Stimulated activated naive CD4-positive, alpha-beta T cell (primary cell): ENCODE measurements at regions not wholly inside any gene's neighbourhood (a gene's known extent, or its start where the extent isn't known, plus 50 kb on each side); places are given as distances from the start of the nearest gene placed in this dataset.
"Not testable (repeated sequence)": the region's sequence is repeated elsewhere in the genome, so short reads cannot be mapped to it uniquely, and the experiment has no call there.

ENCODE experiments used
- DNase-seq, 6 experiments: peaks; one replicate each; lab custom pipeline; 2025; lab: John Stamatoyannopoulos, UW

GRCh38 chr2:11877764-11878163 is 131.3 kb downstream of the LPIN1 start:
- no peak for DNase-seq

- not testable (repeated sequence) for DNase-seq
These were observed 138.8 kb downstream of the LPIN1 start for GRCh38 chr2:11885253-11885652.

- peak in 1 of 6 experiments; percentile 16 for DNase-seq
These were observed 140.5 kb downstream of the LPIN1 start for GRCh38 chr2:11886899-11887298.

GRCh38 chr2:11889101-11889850 is 142.8 kb downstream of the LPIN1 start:
- DNase-seq = no peak

- DNase-seq = no peak
These were observed 143.4 kb downstream of the LPIN1 start for GRCh38 chr2:11889854-11890253.

- DNase-seq = no peak
These were observed 144.6 kb downstream of the LPIN1 start for GRCh38 chr2:11891028-11891427.

- no peak for DNase-seq
These were observed 145.4 kb downstream of the LPIN1 start for GRCh38 chr2:11891671-11892440.

GRCh38 chr2:11896386-11896785 is 150.0 kb downstream of the LPIN1 start:
- DNase-seq = no peak

- no peak for DNase-seq
These were observed 152.1 kb downstream of the LPIN1 start for GRCh38 chr2:11898576-11898975.

- no peak for DNase-seq
These were observed 152.9 kb downstream of the LPIN1 start for GRCh38 chr2:11899264-11899818.

- not testable (repeated sequence) for DNase-seq
These were observed 154.5 kb downstream of the LPIN1 start for GRCh38 chr2:11900891-11901290.

- DNase-seq = no peak
These were observed 155.1 kb downstream of the LPIN1 start for GRCh38 chr2:11901351-11902069.

- no peak for DNase-seq
These were observed 156.7 kb downstream of the LPIN1 start for GRCh38 chr2:11903085-11903606.

GRCh38 chr2:11904029-11904428 is 157.6 kb downstream of the LPIN1 start:
- no peak for DNase-seq

GRCh38 chr2:11904941-11905340 is 158.5 kb downstream of the LPIN1 start:
- DNase-seq = no peak

GRCh38 chr2:11907190-11907589 is 160.8 kb downstream of the LPIN1 start:
- DNase-seq = no peak

GRCh38 chr2:11910971-11911370 is 164.5 kb downstream of the LPIN1 start:
- no peak for DNase-seq

- no peak for DNase-seq
These were observed 166.5 kb downstream of the LPIN1 start for GRCh38 chr2:11912980-11913379.

GRCh38 chr2:11914455-11914854 is 168.0 kb downstream of the LPIN1 start:
- DNase-seq = no peak

- DNase-seq = no peak
These were observed 169.2 kb downstream of the LPIN1 start for GRCh38 chr2:11915650-11916049.

GRCh38 chr2:11919953-11920352 is 173.5 kb downstream of the LPIN1 start:
- DNase-seq = no peak

GRCh38 chr2:11920993-11921583 is 174.7 kb downstream of the LPIN1 start:
- DNase-seq = no peak
